NCI-H187 (cell line): ENCODE measurements at regions not wholly inside any gene's neighbourhood (a gene's known extent, or its start where the extent isn't known, plus 50 kb on each side); places are given as distances from the start of the nearest gene placed in this dataset.

Experiments
- DNase-seq, 2 experiments: peaks; one replicate each; lab custom pipeline; 2025; lab: John Stamatoyannopoulos, UW

DNA sequence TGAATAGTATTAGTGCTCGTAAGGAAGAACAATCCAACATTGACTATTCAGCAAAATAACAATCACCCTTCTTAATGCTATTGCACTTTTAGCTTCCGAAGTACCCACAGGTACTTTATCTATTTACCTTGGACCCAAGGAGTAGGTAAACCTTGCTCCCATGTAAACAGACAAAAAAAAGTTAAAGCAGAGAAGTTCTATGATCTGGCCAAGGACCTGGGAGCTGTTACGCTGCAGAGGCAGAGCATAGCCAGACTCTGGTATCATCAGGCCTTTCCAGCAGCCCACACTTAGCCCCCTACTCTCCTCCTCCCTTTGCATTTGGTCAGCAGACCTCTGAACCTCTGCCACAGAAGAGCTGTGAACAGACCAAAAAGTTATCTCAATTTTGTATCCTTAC, 130.3 kb upstream of the TPM1 start:
- DNase-seq: no peak

DNA sequence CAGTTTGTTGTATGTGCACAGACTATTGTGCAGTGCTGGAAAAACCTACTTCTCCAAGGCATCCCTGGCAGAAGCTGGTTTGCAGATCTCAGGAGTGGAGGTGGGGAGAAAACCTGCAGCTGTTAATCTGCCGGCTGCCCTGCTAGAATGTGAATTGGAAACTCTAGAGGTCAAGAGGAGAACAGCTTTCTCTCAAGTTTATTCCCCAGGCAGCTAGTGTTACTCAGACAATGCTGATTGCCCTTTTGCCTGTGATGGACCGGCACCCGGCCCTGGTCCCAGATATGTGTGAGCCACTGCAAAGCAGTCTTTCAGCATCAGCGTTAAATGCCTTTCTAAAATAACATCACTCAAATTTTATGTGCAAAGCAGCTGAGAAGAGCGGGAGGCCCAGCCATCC, 129.7 kb upstream of the TPM1 start:
- no peak for DNase-seq

DNA sequence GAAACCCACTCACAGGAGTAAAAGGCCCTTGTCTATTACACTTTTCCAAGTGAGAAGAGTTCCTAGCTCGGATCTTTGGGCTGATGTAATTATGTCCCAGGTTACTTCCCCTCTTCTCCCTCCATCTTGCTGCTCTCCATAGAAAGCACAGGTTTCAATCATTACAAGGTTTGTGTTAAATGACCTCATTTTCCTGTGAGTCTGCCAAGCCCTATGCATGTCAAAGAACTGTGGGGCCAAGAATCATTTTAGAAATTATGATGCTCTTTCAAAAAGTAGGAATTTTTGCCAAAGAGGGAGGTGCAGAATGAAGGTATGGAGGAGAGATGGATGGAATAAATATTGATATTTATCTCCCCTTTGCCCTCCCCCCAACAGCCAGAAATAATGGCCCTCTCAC, 129.3 kb upstream of the TPM1 start:
- no peak for DNase-seq

DNA sequence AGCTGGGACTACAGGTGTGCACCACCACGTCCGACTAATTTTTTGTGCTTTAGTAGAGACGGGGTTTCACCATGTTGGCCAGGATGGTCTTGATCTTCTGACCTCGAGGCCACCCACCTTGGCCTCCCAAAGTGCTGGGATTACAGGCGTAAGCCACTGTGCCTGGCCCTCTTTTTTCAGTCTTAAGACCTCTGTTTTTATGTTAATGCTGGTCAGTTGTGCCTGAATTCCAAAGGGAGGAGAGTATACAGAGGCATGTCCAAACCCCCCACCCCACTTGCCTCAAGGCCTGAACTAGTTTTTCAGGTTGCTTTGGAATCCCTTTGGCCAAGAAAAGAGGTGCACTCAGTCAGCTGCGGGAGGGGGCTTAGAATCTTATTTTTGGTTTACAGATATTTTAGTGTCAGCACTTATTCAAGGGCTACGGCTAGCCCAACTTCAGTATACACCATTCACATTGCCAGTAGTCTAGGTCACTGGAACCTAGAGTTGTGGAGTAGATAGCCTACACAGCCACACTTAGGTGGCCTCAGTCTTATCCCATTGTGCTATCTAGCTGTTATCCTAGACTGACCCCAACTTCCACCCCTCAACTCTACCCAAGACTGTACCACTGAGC, 128.0 kb upstream of the TPM1 start:
- DNase-seq: no peak

DNA sequence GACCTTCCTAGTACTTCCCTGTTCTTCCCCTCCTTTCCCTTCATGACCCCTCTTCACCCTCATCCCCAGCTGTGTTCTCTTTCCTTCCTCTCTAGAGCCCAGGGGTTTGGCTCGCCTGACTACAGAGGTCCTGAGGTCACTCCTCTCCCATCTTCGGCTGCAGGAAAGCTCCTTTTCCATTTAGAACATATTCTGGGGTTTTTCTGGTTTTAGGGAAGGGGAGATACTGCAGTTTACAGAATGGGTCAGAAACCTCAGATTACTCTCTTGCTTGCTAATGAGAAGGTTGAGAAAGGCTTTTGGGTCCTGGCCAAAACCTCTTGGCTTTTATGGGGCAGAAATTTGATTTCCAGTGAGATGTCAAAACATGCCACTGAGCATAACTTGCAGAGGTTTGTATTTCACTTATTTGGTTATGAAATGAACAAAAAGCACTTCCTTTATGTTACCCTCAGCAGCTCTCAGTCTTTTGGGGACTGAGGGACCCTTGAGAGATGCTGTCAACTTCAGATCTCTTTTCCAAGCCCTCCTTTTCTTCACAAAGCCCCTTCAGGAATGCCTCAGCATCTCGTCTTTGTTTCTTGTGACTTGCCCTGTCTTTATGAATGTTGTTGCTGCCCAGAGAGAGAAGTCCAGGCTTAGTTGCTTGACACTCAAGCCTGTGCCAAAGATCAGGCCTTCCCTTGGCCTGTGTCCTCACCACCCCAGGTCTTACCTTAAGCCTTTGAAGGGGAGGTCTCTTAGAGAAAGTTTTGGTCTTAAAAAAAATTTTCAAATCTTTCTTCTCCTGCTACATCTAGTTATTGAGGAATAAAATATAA, 121.7 kb upstream of the TPM1 start:
- no peak for DNase-seq

DNA sequence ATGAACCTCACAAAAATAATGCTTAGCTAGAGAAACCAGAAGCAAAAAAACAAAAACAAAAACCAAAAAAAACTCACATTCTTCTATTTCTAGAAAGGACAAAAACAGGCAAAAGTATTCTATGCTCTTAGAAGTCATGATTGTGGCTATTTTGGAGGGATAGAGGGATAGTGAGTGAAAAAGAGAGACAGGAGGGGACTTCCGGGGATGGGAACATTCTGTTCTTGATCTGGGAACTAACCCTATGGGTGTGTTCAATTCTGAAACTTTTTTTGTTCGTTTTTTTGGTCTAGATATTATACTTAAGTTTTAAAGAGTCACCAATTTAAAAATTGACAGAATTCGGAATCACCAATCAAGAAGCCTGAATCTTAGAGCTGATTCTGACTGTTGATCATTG, 120.0 kb upstream of the TPM1 start:
- no peak for DNase-seq

DNA sequence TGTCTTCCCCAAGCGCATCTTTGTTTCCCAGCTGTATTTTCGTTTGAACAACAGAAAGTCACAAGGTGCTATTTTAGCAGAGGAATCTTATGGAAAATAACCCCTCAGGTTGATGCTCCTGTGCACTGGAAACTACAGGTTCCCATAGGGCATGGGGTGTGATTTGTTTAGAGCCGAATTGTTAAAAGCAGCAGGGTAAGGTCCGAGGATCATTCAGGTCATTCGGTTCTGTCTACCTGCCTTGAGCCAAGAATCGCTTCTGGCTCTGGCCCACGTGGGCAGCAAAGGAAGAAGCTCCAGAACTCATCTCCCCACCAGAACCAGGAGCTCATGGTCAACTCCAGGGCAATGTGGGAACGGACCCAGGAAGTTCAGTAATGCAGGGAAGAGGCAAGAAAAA, 116.7 kb upstream of the TPM1 start:
- no peak for DNase-seq

DNA sequence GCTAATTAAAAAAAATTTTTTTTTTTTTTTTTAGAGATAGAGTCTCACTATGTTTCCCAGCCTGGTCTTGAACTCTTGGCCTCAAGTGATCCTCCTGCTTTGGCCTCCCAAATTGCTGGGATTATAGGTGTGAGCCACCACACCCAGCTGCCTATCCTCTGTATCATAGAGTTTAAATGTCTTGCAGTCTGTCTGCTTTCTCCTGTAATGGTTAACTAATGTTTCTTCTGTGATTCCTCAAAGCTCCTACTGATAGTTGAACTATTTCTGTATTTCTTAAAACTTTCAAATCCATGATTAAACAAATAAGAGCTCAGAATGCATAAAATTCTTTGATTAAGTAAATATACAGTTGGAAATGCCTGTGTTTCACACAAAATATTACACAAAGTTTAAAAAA, 115.4 kb upstream of the TPM1 start:
- DNase-seq: no peak

DNA sequence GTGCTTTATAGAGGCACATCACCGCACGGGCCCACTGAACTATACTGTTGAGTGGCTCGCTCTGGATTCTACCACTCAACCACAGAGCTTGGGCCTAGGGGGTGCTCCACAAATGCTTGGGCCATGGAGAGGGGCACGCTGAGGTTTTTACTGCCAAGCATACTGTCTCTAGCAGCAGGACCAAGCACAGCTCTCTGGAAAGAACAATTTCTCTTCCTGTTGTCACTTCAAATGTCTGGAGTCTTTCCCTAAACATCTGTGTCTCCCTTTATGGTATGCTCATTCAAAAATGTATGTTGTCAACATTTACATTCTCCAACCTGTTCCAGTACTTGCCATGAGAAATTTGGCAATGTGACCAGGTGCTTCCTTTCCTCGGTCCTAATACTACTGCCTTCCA, 114.7 kb upstream of the TPM1 start:
- no peak for DNase-seq

DNA sequence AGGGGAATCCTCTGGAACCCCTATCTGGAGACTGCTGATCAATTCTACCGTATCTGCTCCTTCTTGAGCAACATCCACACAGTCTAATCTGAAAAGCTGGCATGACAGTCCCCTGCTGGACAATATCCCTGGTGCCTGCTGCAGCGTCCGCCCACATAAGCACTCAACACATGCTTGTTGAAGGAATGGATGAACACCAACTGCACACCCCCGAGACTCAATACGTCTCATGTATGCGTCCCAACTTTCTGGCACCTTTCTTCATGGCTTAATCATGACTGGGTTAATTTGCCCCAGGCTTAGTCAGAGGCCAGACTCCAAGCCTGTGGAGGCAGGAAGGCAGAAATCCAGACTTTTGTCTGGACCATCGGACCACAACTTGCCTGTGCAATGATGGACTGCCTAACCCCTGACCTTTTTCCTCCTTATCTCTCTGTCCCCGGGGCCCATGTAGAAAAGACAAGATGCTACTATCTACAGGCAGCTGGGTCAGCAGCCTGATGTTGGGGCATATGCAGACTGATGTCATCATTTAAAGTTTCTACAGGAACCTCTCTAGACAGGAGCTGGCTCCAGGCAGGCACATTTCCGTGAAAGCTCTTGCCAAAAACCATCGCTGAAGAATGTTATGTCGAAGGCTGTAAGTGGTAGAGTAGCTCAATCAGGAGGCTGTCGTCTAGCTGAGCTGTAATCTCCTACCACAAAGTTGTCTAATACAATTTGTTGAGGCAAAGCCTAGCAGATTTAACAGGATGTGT, 114.1 kb upstream of the TPM1 start:
- no peak for DNase-seq

DNA sequence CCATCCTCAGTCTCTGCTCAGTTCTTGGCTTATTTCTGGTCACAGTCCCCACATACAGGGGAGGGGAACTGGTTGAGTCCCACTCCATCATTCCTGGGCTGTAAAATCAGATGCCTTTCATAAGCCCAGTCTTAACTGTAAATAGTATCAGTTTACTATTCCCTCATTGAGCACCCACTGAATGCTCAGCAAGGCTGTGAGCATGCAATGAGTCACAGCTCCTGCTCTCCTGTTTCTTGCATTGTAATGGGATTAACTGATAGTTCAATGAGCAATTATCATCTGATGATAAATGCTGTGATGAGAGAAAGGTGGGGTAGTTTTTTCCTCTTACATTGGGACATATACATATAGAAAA, 113.6 kb upstream of the TPM1 start:
- DNase-seq: no peak

DNA sequence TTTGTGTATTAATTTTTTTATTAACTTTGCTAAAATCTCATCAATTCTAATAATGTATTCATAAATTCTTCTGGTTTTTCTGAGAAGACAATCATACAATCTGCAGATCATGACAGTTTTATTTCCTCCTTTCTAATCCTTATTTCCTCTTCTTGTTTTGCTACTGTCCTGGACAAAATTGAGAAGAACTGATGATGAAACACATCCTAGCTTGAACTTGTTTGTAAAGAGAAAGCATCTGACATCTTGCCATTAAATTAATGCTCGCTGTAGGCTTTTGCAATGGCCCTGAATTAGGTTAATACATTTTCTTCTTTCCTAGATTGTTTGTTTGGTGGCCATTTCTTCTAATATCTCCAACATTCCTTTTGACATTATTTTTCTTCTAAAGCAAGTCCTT, 110.9 kb upstream of the TPM1 start:
- no peak for DNase-seq

DNA sequence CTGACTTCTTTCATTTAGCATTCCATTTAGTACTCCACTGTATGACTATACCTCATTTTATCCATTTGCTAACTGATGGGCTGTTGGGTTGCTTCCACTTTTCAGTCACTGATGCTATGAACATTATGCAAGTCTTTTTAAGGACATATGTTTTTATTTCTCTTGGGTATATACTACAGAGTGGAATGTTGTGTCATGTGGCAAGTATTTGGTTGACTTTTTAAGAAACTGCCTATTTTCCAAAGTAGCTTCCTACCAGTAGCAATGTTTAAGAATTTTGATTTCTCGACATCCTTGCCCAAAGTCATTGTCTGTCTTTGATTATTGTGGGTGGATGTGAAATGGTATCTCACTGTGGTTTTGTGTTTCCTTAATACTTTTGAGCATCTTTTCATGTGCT, 110.1 kb upstream of the TPM1 start:
- no peak for DNase-seq

DNA sequence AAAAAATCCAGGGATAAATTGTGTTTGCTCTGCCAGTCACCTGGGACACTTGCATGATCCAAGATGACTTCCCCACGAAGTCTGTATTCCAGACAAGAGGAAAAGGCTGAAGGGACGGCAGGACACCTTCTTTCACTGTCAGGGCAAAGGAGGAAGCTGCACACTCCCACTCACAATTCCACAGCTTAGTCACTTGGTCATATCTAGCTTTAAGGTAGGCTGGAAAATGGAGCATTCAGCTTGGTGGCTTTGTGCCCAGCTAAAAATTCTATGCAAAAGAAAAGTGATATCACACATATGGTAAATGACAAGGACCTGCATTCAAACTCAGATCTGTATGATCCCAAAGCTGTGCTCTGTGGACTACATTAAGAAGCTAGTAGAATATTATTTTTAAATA, 109.2 kb upstream of the TPM1 start:
- no peak for DNase-seq

DNA sequence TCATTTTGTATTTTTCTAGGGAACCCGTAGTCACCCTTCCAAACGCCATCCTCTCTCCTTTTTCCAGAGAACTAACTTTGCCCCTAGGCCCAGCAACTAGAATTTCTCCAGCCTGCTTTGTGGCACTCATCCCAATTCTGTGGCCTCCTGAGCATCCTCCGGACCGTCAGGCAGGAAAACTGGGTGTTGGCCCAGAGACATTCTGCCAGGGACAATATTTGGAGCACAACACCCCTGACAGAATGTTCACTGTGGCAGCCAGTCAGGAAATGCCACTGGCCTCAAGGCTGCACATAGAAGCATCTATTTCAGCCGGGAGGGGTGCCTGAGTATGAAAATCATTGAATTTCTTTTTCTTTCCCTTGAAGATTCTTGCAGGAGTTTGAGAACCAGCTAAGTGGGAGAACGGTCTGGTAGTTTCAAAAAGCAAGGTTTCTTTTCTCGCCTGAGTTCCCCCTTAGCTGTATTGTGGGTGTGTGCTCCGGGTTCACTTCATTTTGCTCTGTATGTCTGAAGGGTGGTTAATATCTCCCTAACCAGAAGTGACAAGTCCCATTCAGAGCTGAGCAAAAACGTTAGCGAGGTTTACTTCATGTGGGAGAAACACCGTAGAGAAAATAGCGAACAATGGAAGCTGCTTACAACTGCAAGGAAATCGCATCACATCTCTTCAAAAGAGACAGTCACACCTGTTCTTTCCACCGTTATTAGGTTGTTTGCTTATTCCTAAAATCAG, 108.1 kb upstream of the TPM1 start:
- DNase-seq: no peak

DNA sequence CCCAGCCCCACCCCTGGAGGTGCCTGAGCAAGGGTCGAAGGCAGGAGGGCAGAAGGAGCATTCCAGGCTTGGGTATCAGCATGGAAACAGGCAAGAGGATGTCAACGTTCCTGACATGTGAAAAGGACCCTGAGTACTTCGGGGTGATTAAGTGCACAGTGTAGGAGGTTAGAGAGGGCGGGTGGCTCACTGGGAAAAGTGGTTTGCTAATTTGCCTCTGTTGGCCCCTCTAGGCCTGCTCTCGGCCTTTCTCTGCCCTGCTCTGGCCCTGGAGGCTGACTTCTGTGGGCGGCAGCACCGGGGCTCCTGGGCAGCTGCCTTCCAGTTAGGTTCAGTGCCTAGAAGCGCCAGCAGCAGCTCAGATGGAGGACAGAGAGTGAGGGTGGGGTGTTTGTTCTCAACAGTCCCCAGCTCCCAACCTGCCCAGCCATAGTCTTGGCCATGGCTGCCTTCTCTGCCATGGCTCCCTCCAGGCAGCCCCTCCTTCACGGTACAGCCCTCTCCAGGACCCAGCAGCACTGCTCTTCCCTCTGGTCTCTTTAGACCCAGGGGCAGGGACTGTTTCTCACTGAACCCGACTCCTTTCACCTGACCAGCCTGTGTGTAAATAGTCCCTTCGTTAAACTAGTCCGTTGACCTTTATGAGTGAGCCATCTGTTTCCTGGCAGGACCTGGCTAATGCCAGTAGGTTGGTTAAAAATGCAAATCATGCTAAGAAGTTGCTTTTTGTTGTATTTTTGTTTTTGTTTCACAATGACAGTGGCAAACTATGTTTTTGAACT, 107.1 kb upstream of the TPM1 start:
- no peak for DNase-seq

DNA sequence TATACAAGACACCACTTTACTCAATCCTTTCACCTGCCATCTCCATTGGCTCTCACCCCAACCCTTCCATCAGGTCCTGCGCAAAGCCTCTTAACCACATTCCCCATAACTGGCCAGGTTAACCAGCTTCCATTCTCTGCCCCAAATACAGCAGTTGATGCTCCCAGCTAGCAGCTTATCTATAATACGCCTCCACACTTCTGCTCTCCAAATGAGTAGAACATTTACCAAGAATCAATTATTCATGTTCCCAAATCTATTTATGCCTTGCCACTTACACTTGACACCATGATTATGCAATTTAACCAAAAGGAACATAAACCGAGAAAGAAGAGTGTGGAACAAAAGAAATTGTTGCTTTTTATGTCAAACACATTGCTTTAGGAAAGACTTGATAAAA, 103.7 kb upstream of the TPM1 start:
- DNase-seq: no peak

DNA sequence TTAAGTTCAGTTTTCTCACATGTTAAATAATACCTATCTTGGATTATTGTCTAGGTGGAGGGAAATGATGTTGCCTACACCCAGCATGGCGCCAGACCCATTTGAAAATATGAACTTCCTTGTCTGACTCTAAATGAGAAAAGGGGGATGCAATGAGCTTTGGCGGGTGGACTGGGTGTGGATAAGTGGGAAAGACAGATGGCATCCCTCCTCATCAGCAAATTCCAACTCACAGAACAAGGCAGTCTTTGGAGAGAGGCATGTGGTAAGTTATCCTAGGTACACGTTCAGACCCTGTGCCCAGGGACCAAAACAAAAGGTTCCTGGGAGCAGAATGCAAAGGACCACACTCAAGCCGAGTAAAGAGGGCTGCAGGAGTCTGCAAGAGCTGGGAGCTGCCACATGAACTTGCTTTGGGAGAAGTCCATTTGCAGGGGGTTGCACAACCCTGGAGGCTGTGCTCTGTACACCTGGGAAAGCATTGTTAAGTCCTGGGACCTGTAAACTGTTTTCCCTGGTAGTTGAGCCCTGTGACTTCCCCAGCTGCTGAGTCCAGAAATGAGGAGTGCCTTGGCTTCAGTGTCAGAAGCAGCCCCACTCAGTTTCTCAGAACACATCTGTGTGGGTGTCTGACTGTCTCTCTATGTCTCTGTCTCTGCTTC, 102.3 kb upstream of the TPM1 start:
- DNase-seq: no peak

DNA sequence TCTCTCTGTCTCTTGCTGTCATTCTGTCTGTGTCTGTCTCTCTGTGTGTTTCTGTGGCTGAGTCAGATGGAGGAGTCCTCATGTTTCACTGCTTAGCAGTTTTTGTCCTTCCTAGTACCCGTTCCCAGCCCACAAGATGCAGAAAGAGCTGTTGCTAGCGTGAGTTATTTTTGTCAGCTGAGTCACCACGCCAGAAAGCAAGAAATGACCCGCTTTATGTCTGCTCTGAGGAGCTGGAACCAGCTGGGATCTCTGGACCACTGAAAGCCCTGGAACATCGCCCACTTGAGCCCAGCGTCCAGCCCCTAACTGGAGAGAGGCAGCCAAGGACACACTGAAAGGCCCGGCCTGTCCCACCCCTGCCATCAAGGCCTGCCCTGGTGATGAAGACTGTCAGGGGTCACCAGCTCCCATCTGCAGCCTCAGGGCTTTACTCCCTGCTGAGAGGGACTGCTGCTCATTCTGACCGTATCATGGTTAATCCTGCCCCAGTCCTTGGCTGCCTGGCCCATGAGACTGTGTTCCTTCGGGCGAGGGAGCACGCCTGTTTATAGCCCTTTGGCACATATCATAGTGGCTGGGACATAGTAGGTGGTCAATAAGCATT, 101.7 kb upstream of the TPM1 start:
- DNase-seq: no peak

DNA sequence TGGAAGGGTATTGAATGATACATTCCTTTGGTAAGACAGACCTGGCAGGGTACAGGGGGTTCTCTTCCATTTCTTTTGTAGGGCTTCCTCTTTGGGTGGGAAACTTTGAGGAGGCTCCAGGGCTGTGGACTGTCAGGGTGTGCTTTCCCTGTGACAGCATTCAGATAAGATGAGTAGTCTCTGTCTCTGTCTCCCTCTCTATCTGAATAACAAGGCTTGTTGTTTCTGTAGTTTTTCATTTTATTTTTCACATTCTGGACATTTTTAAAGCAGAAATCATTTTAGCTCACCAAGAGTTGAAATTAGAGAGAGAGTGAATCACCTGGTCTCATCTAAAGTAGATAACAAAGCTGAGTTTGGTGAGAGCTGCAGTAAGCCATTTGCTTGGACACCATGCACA, 100.8 kb upstream of the TPM1 start:
- no peak for DNase-seq

DNA sequence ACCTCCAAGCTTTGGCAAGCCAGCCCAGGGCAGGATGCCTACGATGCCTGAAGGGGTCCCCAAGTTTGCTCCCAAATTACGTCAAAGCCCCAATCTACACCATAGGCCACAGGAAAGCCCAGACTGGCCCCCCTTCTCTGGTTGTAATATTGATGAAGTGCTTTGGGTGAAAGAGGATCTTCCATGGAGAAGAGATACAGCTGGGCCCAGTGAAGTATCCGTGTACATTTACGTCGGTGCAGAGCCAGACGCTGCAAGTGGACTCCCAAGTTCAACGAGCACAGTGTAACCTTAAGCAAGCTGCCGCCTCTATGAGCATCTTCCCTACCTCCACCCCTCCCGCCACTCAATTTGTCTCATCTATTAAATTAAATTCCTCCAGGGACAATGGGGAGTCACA, 100.1 kb upstream of the TPM1 start:
- DNase-seq: no peak
